Fibroblast of villous mesenchyme (primary cell): ENCODE measurements at regions not wholly inside any gene's neighbourhood (a gene's known extent, or its start where the extent isn't known, plus 50 kb on each side); places are given as distances from the start of the nearest gene placed in this dataset.
"Not testable (repeated sequence)": the region's sequence is repeated elsewhere in the genome, so short reads cannot be mapped to it uniquely, and the experiment has no call there.

ENCODE experiments used
- DNase-seq: peaks from one replicate; pipeline ENCODE4 v3.0.0-alpha.2; 2010; ENCODE audit warnings: low read depth
- H3K4me3 ChIP-seq: 2 replicates; pipeline ENCODE4 v1.5.1; 2011; ENCODE audit warnings: low read depth, mild to moderate bottlenecking, low read length
- TF ChIP-seq, protein P1 (sequence below): IDR thresholded peaks from 2 replicates; pipeline ENCODE4 v1.5.1; 2012; ENCODE audit warnings: low read depth, mild to moderate bottlenecking, low read length; ENCODE audit not compliant: insufficient read depth

DNA sequence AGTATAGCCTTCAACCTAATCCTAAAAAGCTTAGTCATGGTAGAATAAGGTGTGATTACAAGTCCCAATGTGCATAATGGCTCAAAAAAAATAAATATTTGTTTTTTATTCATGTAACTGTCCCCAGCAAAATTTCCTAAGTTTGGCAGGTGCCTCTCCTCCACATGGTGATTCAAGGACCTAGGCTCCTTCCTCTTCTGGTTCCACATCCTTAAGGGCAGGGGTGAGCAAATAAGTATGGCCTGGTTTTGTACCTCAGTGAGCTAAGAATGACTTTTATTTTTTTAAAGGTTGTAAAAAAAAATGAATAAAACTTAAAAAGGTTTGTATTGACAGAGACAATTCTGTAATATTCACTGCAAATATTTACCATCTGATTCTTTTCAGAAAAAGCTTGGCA lies 343.5 kb upstream of the UBE2E2 start:
- TF ChIP-seq, protein P1, sequence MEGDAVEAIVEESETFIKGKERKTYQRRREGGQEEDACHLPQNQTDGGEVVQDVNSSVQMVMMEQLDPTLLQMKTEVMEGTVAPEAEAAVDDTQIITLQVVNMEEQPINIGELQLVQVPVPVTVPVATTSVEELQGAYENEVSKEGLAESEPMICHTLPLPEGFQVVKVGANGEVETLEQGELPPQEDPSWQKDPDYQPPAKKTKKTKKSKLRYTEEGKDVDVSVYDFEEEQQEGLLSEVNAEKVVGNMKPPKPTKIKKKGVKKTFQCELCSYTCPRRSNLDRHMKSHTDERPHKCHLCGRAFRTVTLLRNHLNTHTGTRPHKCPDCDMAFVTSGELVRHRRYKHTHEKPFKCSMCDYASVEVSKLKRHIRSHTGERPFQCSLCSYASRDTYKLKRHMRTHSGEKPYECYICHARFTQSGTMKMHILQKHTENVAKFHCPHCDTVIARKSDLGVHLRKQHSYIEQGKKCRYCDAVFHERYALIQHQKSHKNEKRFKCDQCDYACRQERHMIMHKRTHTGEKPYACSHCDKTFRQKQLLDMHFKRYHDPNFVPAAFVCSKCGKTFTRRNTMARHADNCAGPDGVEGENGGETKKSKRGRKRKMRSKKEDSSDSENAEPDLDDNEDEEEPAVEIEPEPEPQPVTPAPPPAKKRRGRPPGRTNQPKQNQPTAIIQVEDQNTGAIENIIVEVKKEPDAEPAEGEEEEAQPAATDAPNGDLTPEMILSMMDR = no peak
- no peak for DNase-seq
- no peak overlapping the region for H3K4me3 ChIP-seq

DNA sequence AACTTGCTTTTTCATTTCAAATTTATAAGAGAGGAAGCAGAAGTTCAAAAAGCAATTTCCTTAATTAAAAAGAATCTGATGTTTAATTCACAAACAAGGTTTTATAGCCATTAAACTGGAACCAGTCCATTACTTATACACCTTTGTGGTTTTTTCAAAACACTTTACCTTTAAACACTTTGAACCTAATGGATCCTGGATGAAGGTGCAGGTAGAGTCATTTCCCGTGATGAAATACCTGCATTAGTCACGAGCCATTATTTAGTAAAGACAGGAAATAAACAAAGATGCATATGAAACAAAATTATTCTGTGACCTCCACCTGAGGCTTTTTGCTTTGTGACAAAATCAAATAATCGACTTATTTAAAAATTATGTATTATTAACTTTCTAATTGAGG lies 341.7 kb upstream of the UBE2E2 start:
- no peak for DNase-seq
- TF ChIP-seq, protein P1 = no peak
- no peak overlapping the region for H3K4me3 ChIP-seq

DNA sequence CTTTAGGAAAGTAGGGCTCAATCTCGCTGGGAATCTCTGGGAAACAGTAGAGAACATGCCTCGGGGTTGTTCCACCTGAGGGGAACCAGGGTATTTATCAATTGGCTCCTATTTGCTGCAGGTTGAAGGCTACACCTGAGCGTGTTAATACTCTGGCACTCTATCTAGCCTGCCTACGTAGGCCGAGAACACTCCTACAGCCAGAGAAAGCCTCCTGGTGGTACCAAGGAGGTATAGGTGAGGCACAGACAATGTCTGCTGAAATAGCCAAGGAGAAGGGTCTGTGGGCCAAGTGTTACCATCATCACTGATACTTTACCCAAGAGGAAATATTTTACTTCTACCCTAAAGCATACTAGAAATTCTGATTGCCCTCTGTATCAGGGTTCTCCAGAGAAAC lies 341.0 kb upstream of the UBE2E2 start:
- no peak for DNase-seq
- no peak overlapping the region for H3K4me3 ChIP-seq
- TF ChIP-seq, protein P1 = no peak

DNA sequence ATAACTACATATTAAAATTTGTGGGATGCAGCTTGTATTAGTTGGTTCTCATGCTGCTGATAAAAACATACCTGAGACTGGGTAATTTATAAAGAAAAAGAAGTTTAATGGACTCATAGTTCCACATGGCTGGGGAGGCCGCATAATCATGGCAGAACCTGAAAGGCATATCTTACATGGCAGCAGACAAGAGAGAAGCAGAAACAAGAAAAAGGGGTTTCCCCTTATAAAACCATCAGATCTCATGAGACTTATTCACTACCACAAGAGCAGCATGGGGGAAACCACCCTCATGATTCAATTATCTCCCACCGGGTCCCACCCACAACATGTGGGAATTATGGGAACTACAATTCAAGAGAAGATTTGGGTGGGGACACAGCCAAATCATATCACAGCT lies 320.3 kb upstream of the UBE2E2 start:
- not testable (repeated sequence) for H3K4me3 ChIP-seq, DNase-seq

DNA sequence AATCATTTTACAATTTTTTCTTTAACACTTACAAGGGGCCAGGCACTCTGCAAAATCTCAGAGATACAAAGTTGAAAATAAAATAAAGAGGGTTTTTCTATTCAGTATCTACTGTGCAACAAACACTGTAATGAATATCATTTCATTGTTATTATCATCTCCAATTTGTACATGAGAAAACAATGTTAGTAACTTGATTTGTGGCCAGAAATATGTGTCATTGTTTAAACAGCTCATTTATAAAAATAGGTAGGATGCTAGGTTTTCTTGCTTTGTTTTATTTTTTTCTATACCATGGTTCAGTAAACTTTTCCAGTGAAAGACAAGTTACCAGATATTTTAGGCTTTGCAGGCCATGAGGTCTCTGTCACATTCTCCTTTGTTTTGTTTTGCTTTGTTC lies 318.1 kb upstream of the UBE2E2 start:
- no peak overlapping the region for H3K4me3 ChIP-seq
- TF ChIP-seq, protein P1 = no peak
- no peak for DNase-seq

DNA sequence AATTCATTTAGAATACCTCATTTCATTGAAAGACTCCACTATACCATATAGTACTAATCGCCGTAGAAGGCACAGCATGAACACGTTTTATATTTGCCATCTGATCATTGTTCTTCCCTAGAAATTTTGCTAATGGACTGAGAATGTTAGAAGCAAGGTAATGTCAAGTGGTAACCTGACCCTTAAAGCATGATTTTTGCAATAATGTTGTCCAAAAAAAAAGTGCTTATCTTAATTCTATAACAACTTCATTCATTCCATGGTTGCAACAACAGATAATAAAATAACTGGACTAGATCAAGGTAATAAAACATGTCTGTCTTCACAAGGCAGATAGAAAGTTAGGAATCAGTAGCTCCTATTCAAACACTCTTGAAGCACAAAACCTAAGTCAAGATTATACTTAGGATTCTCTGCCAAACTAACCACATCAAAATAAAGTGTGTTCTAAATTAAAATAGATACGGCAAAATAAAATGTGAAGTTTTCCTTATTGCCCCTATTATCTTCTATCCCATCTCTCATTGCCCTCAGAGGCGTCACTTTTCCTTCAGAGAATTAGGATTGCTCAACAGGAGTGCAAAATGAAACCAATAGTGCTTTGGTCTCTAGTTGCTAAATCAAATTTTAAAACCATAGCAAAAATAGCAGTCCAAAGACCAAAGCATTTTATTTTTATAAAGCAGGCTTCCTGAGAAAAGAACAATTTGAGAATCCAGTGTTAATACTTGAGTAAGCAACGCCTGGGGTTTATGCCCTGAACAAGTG lies 317.4 kb upstream of the UBE2E2 start:
- TF ChIP-seq, protein P1 = no peak
- DNase-seq = no peak
- no peak overlapping the region for H3K4me3 ChIP-seq

DNA sequence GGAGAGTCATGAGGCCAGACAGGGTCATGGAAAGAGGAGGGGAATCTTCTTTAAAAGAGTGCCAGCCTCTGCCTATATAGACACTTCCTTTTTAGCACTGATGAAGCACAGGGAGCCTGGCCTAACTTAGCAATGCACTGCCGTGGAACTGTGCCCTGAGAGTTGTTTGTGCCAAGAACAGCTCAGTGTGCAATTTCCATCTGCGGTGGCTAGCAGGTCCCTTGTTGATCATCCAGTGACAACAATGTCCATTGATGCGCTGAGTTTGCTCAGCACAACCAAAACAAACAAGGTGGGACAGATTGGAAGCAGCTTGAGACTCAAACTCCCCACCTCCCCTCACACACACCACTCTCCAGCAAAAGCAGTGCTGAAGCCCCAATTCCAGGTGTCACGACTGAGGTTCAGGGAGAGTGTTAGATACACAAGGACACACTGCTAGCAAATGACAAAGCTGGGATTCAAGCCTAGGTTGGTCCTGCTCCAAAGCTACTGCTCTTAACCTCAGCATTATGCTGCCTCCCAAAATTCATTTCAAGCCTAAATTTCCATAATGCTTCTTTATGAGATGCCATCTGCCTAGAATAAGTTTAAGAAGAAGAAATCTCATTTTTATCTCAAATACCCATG lies 316.6 kb upstream of the UBE2E2 start:
- TF ChIP-seq, protein P1 = no peak
- DNase-seq = no peak
- H3K4me3 ChIP-seq = no peak overlapping the region
